ENCODE measurements at regions not wholly inside any gene's neighbourhood (a gene's known extent, or its start where the extent isn't known, plus 50 kb on each side); places are given as distances from the start of the nearest gene placed in this dataset.
"Not testable (repeated sequence)": the region's sequence is repeated elsewhere in the genome, so short reads cannot be mapped to it uniquely, and the experiment has no call there.

DNA sequence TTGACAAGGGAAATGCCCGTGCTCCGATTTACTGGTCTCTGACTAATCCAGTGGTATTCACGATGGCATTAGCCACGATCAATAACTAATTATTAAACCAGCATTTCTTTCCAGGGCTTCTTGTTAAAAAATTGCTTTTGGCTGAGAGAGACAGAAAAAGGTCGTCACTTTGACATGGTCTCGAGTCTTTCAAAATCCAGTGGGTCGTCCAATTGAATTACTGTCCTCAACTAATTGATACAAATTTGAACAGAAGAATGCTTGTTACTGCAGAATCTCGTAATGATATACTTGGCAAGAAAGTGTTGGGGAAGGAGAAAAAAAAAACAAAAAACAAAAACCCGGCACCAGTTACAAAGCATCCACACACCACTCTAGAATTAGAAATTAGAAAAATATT, 318.4 kb downstream of the NR2F2 start:
- H3K9ac ChIP-seq (ENCODE audit: low read length in 2 of 2), result no peak overlapping the region
- no peak overlapping the region for H3K27ac ChIP-seq (ENCODE audit: low read length)
- no peaks in the 10 kb centered on the region for H3K36me3 ChIP-seq (ENCODE audit: control insufficient read depth in 2 of 2, insufficient read depth in 2 of 2, low read length in 2 of 2)
- H3K4me3 ChIP-seq (ENCODE audit: low read length in 2 of 2), result no peak overlapping the region
- H3K27me3 ChIP-seq (ENCODE audit: control insufficient read depth in 1 of 2, insufficient read depth in 2 of 2, low read length in 2 of 2), result no peaks in the 10 kb centered on the region
- H3K9me3 ChIP-seq (ENCODE audit: control insufficient read depth in 2 of 2, low read length in 2 of 2), result no peaks in the 10 kb centered on the region
- H3K4me1 ChIP-seq (ENCODE audit: control insufficient read depth, insufficient read depth, low read length), result no peaks in the 10 kb centered on the region

DNA sequence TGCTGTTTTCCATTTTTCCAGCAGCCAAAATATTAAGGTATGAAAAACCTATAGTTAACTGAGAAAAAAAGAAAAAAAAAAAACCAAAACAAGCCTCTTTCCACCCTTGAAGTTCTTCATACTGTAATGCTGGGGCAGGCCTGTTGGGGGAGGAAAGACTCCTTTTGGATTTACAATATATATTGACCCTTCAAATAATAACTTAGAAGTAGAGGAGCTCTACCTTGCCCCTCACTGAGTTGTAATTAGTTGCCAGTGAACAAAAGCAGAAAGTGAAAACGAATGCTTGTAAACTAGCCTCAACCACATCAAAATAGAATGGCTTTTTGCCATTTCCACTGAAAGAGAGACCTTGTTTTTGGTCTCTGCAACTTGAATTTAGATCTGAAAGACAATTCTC, 326.6 kb downstream of the NR2F2 start:
- Histone ChIP-seq H3K27me3 (ENCODE audit: control insufficient read depth in 1 of 2, insufficient read depth in 2 of 2, low read length in 2 of 2) (no peaks in the 10 kb centered on the region), H3K27ac (ENCODE audit: low read length) (no peak overlapping the region), H3K9me3 (ENCODE audit: control insufficient read depth in 2 of 2, low read length in 2 of 2) (no peaks in the 10 kb centered on the region), H3K4me1 (ENCODE audit: control insufficient read depth, insufficient read depth, low read length) (no peaks in the 10 kb centered on the region), H3K9ac (ENCODE audit: low read length in 2 of 2) (no peak overlapping the region), H3K36me3 (ENCODE audit: control insufficient read depth in 2 of 2, insufficient read depth in 2 of 2, low read length in 2 of 2) (no peaks in the 10 kb centered on the region), H3K4me3 (ENCODE audit: low read length in 2 of 2) (no peak overlapping the region)

DNA sequence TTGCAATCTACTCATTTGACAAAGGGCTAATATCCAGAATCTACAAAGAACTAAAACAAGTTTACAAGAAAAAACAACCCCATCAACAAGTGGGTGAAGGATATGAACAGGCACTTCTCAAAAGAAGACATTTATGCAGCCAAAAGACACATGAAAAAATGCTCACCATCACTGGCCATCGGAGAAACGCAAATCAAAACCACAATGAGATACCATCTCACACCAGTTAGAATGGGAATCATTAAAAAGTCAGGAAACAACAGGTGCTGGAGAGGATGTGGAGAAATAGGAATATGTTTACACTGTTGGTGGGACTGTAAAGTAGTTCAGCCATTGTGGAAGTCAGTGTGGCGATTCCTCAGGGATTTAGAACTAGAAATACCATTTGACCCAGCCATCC, 336.5 kb downstream of the NR2F2 start:
- H3K9me3 ChIP-seq (ENCODE audit: control insufficient read depth in 2 of 2, low read length in 2 of 2); H3K9ac ChIP-seq (ENCODE audit: low read length in 2 of 2); H3K27ac ChIP-seq (ENCODE audit: low read length); H3K36me3 ChIP-seq (ENCODE audit: control insufficient read depth in 2 of 2, insufficient read depth in 2 of 2, low read length in 2 of 2); H3K27me3 ChIP-seq (ENCODE audit: control insufficient read depth in 1 of 2, insufficient read depth in 2 of 2, low read length in 2 of 2); H3K4me1 ChIP-seq (ENCODE audit: control insufficient read depth, insufficient read depth, low read length); H3K4me3 ChIP-seq (ENCODE audit: low read length in 2 of 2): not testable (repeated sequence)

DNA sequence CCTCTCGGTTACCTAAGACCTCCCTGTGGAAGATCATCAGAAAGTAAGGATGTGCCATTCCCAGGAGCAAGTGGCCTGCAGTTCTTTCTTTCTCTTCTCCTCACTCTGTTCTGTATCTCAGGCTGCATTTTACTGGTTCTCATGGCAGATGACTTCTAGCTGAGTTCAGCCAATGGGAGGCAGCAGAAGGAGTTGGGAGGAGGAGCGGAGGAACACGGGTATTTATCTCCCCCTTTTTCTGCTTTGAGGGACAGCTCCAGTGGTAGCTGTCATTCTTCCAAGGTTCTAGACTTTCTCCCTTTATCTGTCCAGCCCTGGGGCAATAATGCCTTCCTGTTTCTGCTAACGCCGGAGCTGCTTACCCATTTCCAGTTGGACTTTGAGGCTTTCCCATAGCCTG, 339.9 kb downstream of the NR2F2 start:
- H3K27ac ChIP-seq (ENCODE audit: low read length), result no peak overlapping the region
- no peaks in the 10 kb centered on the region for H3K27me3 ChIP-seq (ENCODE audit: control insufficient read depth in 1 of 2, insufficient read depth in 2 of 2, low read length in 2 of 2)
- H3K4me3 ChIP-seq (ENCODE audit: low read length in 2 of 2), result no peak overlapping the region
- no peaks in the 10 kb centered on the region for H3K36me3 ChIP-seq (ENCODE audit: control insufficient read depth in 2 of 2, insufficient read depth in 2 of 2, low read length in 2 of 2)
- H3K9me3 ChIP-seq (ENCODE audit: control insufficient read depth in 2 of 2, low read length in 2 of 2), result no peaks in the 10 kb centered on the region
- H3K4me1 ChIP-seq (ENCODE audit: control insufficient read depth, insufficient read depth, low read length), result no peaks in the 10 kb centered on the region
- H3K9ac ChIP-seq (ENCODE audit: low read length in 2 of 2), result no peak overlapping the region

DNA sequence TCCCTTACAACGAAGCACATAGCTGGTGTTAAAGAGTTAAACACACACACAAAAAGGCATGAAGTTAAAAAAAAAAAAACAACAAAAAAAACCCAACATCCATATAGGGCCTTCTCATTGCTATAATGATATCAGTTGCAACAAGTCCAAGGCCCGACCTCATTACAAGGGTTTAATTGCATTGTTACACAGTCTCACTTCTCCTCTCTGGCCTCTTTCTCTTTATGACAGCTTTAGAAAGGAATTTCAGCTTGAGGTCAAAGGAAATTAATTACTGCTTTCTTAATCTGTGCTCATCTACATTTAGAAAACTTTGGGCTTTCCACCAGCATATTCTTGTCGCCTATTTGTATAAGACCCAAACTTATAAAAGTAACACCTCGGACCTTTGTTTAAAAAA, 342.1 kb downstream of the NR2F2 start:
- no peak overlapping the region for H3K27ac ChIP-seq (ENCODE audit: low read length)
- no peaks in the 10 kb centered on the region for H3K36me3 ChIP-seq (ENCODE audit: control insufficient read depth in 2 of 2, insufficient read depth in 2 of 2, low read length in 2 of 2)
- no peak overlapping the region for H3K4me3 ChIP-seq (ENCODE audit: low read length in 2 of 2)
- H3K9ac ChIP-seq (ENCODE audit: low read length in 2 of 2), result no peak overlapping the region
- no peaks in the 10 kb centered on the region for H3K27me3 ChIP-seq (ENCODE audit: control insufficient read depth in 1 of 2, insufficient read depth in 2 of 2, low read length in 2 of 2)
- H3K9me3 ChIP-seq (ENCODE audit: control insufficient read depth in 2 of 2, low read length in 2 of 2), result no peaks in the 10 kb centered on the region
- H3K4me1 ChIP-seq (ENCODE audit: control insufficient read depth, insufficient read depth, low read length), result no peaks in the 10 kb centered on the region

DNA sequence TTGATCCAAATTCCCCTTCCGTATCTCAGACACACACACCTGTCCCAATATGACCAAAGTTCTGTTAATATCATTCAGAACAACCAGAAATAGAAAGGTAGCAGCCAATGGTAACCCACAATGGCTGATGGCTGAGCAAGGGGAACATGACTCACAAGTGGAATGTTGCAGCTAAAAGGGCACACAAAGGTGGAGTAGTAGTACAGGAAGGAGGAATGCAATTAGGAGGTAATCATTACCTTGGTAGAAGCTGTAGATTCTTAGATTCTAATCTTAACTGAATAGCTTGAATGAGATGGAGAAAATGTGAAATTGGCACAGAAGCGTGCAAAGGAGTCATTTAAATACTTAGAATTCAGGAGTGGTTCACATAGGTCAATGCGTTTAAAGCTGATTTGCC, 347.9 kb downstream of the NR2F2 start:
- no peak overlapping the region for H3K4me3 ChIP-seq (ENCODE audit: low read length in 2 of 2)
- no peaks in the 10 kb centered on the region for H3K4me1 ChIP-seq (ENCODE audit: control insufficient read depth, insufficient read depth, low read length)
- no peaks in the 10 kb centered on the region for H3K9me3 ChIP-seq (ENCODE audit: control insufficient read depth in 2 of 2, low read length in 2 of 2)
- no peak overlapping the region for H3K9ac ChIP-seq (ENCODE audit: low read length in 2 of 2)
- H3K27me3 ChIP-seq (ENCODE audit: control insufficient read depth in 1 of 2, insufficient read depth in 2 of 2, low read length in 2 of 2), result no peaks in the 10 kb centered on the region
- no peaks in the 10 kb centered on the region for H3K36me3 ChIP-seq (ENCODE audit: control insufficient read depth in 2 of 2, insufficient read depth in 2 of 2, low read length in 2 of 2)
- no peak overlapping the region for H3K27ac ChIP-seq (ENCODE audit: low read length)

DNA sequence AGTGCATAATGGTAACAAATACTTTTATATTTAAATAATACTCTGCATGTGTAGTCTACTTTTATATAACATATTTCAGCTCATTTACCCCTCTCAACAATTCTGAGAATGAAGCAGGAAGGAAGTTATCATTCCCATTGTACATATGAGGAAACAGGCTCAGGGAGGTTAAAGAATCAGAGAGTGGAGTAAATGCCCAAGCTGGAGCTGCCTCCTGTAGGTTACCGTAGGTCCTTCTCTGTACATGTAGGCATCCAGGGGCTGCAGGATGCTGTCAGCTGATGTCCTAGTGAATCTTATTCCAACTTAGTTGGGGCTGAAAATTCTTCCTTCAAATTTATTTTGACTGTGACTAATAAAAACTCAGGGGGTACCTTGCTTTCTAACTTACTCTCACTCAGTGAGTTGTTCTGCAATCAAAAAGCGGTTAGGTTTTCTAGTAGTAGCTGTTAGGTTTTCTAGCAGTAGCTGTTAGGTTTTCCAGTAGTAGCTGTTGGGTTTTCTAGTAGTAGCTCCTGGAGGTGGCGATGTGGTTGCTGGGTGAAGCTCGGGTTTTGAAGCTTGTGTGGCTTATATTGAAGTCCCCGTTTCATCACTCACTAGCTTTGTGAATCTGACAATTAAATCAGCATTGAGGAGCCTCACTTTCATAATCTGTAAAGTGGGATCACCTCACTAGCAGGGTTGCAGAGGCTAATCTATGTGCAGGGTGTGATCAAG, 357.0 kb downstream of the NR2F2 start:
- H3K36me3 ChIP-seq (ENCODE audit: control insufficient read depth in 2 of 2, insufficient read depth in 2 of 2, low read length in 2 of 2), result no peaks in the 10 kb centered on the region
- H3K27ac ChIP-seq (ENCODE audit: low read length), result no peak overlapping the region
- no peaks in the 10 kb centered on the region for H3K4me1 ChIP-seq (ENCODE audit: control insufficient read depth, insufficient read depth, low read length)
- H3K4me3 ChIP-seq (ENCODE audit: low read length in 2 of 2), result no peak overlapping the region
- no peak overlapping the region for H3K9ac ChIP-seq (ENCODE audit: low read length in 2 of 2)
- no peaks in the 10 kb centered on the region for H3K9me3 ChIP-seq (ENCODE audit: control insufficient read depth in 2 of 2, low read length in 2 of 2)
- H3K27me3 ChIP-seq (ENCODE audit: control insufficient read depth in 1 of 2, insufficient read depth in 2 of 2, low read length in 2 of 2), result no peaks in the 10 kb centered on the region

DNA sequence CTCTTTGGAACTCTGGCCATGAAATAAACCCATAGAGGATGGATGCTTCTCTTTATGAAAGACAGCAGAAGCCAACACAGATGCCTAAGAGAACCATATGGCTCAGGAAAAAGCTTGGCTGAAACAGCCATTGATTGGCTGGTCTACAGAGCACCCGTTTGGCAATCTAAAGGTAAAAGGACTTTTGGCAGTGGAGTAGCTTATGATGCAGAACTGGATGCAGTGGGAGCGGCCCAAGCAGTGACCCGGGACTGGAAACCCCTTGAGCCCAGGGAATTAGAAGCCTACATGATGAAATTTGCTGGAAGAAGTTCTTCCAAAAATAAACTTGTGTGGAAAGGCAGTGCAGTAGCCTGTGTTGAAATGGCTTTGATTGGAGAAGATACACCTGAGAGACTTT, 360.2 kb downstream of the NR2F2 start:
- Histone ChIP-seq H3K4me1 (ENCODE audit: control insufficient read depth, insufficient read depth, low read length) (no peaks in the 10 kb centered on the region), H3K36me3 (ENCODE audit: control insufficient read depth in 2 of 2, insufficient read depth in 2 of 2, low read length in 2 of 2) (no peaks in the 10 kb centered on the region), H3K27ac (ENCODE audit: low read length) (no peak overlapping the region), H3K9ac (ENCODE audit: low read length in 2 of 2) (no peak overlapping the region), H3K9me3 (ENCODE audit: control insufficient read depth in 2 of 2, low read length in 2 of 2) (no peaks in the 10 kb centered on the region), H3K27me3 (ENCODE audit: control insufficient read depth in 1 of 2, insufficient read depth in 2 of 2, low read length in 2 of 2) (no peaks in the 10 kb centered on the region), H3K4me3 (ENCODE audit: low read length in 2 of 2) (no peak overlapping the region)

DNA sequence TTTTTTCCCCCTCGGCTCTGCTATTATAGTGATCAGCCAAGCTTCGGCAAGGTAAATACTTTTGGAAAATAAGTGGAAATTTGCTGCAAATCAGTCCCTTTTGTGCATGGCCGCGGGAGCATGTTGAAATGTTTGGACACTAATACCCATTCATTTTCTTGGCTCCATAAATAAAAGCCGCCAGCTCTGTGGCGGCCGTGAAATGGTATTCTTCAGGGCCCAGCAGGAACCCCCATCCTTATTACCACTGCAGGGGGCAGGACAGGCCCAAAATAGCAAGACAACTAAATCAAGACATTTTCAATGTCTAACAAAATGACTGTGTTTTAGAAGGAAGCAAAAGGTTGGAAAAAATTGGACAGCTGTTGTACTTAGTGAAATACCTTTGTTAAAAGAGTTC, 362.3 kb downstream of the NR2F2 start:
- no peak overlapping the region for H3K27ac ChIP-seq (ENCODE audit: low read length)
- no peak overlapping the region for H3K9ac ChIP-seq (ENCODE audit: low read length in 2 of 2)
- H3K4me3 ChIP-seq (ENCODE audit: low read length in 2 of 2), result no peak overlapping the region
- H3K9me3 ChIP-seq (ENCODE audit: control insufficient read depth in 2 of 2, low read length in 2 of 2), result no peaks in the 10 kb centered on the region
- H3K27me3 ChIP-seq (ENCODE audit: control insufficient read depth in 1 of 2, insufficient read depth in 2 of 2, low read length in 2 of 2), result no peaks in the 10 kb centered on the region
- H3K36me3 ChIP-seq (ENCODE audit: control insufficient read depth in 2 of 2, insufficient read depth in 2 of 2, low read length in 2 of 2), result no peaks in the 10 kb centered on the region
- H3K4me1 ChIP-seq (ENCODE audit: control insufficient read depth, insufficient read depth, low read length), result no peaks in the 10 kb centered on the region

DNA sequence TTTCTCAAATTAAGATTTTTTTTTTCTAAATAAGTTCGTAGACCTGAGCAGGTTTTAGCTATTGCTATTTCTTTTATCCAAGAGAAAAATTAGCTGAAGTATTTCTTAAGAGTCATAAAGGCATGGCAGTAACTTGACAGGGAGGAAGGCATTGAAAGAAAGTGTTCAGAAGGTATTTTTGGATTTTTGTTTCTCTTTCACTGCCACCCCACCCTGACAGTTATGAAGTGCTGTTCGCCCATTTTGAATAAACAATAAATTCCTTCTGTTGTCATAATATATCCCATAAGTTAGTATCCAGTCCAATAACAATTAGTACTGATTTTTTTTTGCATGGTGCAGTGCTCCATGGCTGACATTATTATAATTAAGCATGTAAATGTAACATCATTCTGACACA, 363.0 kb downstream of the NR2F2 start:
- no peak overlapping the region for H3K9ac ChIP-seq (ENCODE audit: low read length in 2 of 2)
- no peaks in the 10 kb centered on the region for H3K4me1 ChIP-seq (ENCODE audit: control insufficient read depth, insufficient read depth, low read length)
- H3K27ac ChIP-seq (ENCODE audit: low read length), result no peak overlapping the region
- H3K4me3 ChIP-seq (ENCODE audit: low read length in 2 of 2), result no peak overlapping the region
- no peaks in the 10 kb centered on the region for H3K27me3 ChIP-seq (ENCODE audit: control insufficient read depth in 1 of 2, insufficient read depth in 2 of 2, low read length in 2 of 2)
- H3K36me3 ChIP-seq (ENCODE audit: control insufficient read depth in 2 of 2, insufficient read depth in 2 of 2, low read length in 2 of 2), result no peaks in the 10 kb centered on the region
- H3K9me3 ChIP-seq (ENCODE audit: control insufficient read depth in 2 of 2, low read length in 2 of 2), result no peaks in the 10 kb centered on the region

DNA sequence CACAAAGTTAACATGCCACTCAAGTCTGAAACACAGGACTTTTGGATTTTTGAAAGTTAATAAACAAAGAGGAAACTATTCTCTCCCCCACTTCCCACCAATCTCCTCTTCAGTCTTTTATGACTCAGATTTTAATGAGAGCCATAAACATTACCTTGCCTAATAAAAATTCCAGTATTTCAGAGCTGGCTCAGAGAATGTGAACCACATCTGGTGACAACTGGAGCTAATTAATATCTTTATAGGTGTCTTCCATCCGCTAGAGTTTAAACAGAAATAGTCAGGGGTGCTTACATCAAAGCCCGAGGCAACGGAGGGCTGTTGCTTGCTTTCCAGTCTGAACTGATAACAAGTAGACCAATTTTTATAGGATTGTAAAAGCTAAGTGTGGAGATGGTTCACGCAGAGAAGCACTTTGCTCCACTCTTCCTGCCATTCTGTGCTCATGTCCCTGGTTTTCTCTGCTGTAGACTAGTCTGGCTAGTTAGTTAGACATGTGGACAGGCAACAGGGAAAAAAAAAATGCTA, 363.6 kb downstream of the NR2F2 start:
- H3K4me3 ChIP-seq (ENCODE audit: low read length in 2 of 2), result no peak overlapping the region
- no peaks in the 10 kb centered on the region for H3K9me3 ChIP-seq (ENCODE audit: control insufficient read depth in 2 of 2, low read length in 2 of 2)
- H3K27ac ChIP-seq (ENCODE audit: low read length), result no peak overlapping the region
- H3K27me3 ChIP-seq (ENCODE audit: control insufficient read depth in 1 of 2, insufficient read depth in 2 of 2, low read length in 2 of 2), result no peaks in the 10 kb centered on the region
- H3K36me3 ChIP-seq (ENCODE audit: control insufficient read depth in 2 of 2, insufficient read depth in 2 of 2, low read length in 2 of 2), result no peaks in the 10 kb centered on the region
- H3K9ac ChIP-seq (ENCODE audit: low read length in 2 of 2), result no peak overlapping the region
- H3K4me1 ChIP-seq (ENCODE audit: control insufficient read depth, insufficient read depth, low read length), result no peaks in the 10 kb centered on the region
